Suprapubic skin (tissue), 4 donors: ENCODE measurements at regions not wholly inside any gene's neighbourhood (a gene's known extent, or its start where the extent isn't known, plus 50 kb on each side); places are given as distances from the start of the nearest gene placed in this dataset.

Experiments
- CTCF ChIP-seq, 2 donors: fragments of 200-600 bp in 1 of 2; fragments of 450-650 bp in 1 of 2; sonication (generic) in 1 of 2; IDR thresholded peaks; one replicate each; pipeline ENCODE4 v1.5.1; 2016 to 2019; ENCODE audit warnings: antibody characterized with exemption in 2 of 2, mild to moderate bottlenecking in 1 of 2, moderate library complexity in 1 of 2
- EP300 ChIP-seq: sonication (generic); formaldehyde crosslinking; IDR thresholded peaks from one replicate; pipeline ENCODE4 v1.6.1; 2017; ENCODE audit warnings: antibody characterized with exemption
- POLR2A ChIP-seq, 2 donors: fragments of 450-650 bp; IDR thresholded peaks; one replicate each; pipeline ENCODE4 v1.6.1; 2017; ENCODE audit warnings: antibody characterized with exemption in 2 of 2, mild to moderate bottlenecking in 2 of 2, moderate library complexity in 2 of 2
- POLR2AphosphoS5 ChIP-seq, 3 donors: sonication (generic); formaldehyde crosslinking; IDR thresholded peaks; one replicate each; pipeline ENCODE4 v1.6.1; 2017; ENCODE audit warnings: antibody characterized with exemption in 3 of 3

GRCh38 chr5:44993286-44993685 is 184.5 kb downstream of the MRPS30 start:
- no peak for TF ChIP-seq CTCF (IDR thresholded peaks at IDR 0.05)
- no peak for TF ChIP-seq POLR2A (IDR thresholded peaks at IDR 0.05)
- TF ChIP-seq POLR2AphosphoS5 (IDR thresholded peaks at IDR 0.05) = no peak
- no peak for TF ChIP-seq EP300
